HG03521 (cell line): ENCODE measurements at regions not wholly inside any gene's neighbourhood (a gene's known extent, or its start where the extent isn't known, plus 50 kb on each side); places are given as distances from the start of the nearest gene placed in this dataset.

Experiments used
- ATAC-seq: cut with Tn5 transposase; IDR thresholded peaks from one replicate; pipeline ENCODE4 v1.9.1; 2021; ENCODE audit warnings: mild to moderate bottlenecking, moderate library complexity; ENCODE audit not compliant: unreplicated experiment

- ATAC-seq: no peak
Measured at GRCh38 chr2:235295831-235296230, 198.0 kb upstream of the AGAP1 start.

DNA sequence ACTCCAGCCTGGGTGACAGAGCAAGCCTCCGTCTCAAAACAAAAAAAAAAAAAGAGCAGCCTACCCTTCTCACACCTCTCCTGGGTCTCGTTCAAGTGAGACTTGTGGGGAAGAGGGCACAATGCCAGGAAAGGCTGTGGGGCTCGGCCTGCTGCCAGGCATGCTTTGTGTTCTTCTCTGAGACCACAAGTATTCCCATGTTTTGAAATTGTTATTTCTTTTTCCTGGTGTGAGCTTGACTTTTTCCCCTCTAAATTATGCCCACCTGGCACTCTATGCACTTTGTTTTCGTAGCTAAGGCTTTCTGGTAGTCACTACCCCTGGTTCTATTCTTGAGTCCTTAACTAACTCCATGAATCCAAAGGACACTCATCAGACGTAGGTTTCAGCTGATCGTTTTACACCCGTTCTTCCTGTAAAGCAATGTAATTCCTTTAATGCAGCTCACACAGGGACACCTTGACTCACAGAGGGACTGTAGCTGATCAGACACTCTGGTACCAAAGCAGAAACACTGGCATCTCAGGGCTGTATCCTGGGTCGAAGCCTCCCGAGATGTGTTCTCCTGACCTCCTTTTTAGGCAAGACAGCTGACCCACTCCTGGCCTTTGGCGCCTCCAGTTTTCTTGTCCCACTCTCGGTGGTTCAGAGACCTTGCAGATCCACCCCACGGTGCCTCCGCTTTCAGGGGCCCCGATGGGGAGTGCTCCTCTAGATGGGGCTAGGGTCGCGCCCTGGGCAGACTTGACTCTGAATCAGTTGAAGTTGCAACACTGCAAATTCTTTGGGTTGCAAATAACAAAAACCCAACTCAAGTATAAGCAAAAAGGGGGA is 193.3 kb upstream of the AGAP1 start:
- no peak for ATAC-seq

DNA sequence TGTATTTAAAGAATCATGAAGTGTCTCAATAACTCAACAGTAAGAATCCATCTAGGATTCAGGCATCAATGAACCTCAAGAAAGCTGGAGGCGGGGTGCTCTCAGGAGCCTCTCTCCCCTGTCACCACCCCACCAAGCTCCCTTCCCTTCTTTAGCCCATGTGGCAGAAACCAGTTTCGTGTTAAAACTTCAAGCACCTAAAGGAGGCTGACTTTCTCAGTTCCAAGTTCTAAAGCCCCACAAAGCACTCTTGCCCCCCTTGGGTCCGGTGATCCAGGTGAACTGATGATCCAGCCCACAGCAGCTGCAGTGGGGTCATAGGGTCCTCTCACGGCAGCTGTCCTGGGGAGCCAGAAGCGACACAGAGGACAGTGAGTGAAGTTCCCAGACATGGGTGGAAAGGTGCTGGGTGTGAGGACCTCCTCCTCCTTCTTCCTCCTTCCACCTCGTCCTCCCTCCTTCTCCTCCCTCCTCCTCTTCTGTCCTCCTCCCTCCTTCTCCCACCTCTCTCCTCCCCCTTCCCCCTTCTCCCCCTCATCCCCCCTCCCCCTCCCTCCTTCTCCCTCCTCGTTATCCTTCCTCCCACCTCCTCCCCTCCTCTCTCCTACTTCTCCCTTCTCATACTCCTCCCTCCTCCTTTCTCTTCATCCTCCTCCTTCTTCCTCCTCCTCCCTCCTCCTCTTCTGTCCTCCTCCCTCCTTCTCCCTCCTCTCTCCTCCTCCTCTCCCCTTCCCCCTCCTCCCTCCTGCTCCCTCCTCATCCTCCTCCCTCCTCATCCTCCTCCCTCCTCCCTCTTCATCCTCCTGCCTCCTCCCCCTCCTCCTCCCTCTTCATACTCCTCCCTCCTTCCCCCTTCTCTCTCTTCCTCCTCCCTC is 192.4 kb upstream of the AGAP1 start:
- ATAC-seq: no peak

GRCh38 chr2:235302263-235302662 is 191.6 kb upstream of the AGAP1 start:
- no peak for ATAC-seq

GRCh38 chr2:235303499-235304291 is 190.1 kb upstream of the AGAP1 start:
- ATAC-seq: no peak

DNA sequence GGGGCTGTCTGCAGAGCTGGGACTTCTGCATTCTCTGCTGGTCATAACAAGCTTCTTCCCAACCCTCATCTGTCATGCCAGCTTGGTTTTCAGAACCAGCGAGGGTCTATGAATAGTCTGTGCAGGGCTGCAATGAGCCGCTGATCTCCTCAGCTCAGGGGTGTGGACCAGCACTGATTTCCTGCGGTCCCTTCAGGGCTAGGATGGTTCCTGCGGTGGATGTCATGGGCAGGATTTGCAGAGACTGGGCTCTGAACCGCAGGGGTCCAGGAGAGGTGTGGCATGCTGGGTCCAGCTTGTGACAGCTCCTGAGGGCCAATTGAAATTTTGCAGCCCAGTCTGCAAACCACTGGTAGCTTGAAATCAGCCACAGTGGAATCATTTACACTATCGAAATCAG is 188.2 kb upstream of the AGAP1 start:
- no peak for ATAC-seq

GRCh38 chr2:235311044-235311443 is 182.8 kb upstream of the AGAP1 start:
- no peak for ATAC-seq

DNA sequence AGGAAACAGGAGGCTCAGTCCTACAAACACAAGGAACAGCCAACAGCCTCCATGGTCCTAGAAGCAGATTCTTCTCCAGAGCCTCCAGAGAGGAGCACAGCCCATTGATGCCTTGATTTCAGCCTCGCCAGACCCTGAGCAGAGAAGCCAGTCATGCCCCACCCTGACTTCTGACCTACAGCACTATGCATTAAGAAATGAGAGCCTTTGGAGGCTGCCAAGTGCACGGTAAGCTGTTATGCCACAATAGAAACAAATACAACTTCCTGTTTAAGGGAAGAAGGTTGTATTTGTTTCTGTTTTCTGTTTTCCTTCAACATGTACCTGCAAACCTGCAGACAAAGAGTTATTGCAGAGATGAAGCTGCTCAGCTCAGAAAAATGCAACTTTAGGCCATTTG is 181.3 kb upstream of the AGAP1 start:
- ATAC-seq: no peak

DNA sequence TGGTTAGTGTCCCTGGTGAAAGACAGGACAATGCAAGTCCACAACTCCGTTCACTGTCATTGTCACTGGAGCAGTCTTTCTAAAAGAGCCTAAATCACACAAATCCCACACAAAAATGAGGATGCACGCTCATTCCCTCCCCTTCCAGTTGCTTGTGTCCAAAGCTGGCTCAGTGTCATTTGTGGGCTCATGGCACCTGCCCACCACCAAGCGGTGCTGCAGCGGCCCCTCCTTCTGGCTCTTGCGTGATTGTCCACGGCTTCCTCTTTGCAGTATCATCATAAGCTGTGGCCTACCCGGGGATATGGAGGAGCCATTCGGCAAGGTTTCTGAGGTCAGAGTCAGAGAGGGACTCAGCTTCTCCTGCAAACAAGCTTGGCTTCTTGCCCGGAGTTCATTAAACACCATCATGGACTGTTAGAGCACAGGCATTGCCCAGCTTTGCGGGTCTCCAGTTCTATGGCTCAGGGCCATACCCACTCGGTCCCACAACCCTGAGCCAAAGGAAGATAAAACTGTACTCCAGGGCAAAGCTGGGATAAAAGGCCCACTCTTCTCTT is 179.4 kb upstream of the AGAP1 start:
- no peak for ATAC-seq

DNA sequence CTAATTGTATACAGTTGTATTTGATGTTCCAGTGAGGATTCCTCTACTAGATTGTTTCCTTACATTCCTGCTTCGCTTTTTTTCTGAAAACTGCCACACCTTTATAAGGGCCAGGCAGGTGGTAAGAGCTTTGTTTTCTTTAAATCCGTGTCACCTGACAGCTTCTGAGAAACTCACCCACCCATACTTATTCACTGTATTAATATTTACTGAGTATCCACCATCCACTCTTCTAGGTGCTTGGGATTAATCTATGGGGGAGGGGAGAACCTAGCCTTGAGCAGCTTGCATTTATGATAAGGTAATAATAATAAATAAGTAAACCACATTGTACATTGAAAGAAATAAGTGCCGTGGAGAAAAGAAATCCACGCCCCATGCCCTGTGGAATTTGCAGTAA is 174.7 kb upstream of the AGAP1 start:
- ATAC-seq: no peak

DNA sequence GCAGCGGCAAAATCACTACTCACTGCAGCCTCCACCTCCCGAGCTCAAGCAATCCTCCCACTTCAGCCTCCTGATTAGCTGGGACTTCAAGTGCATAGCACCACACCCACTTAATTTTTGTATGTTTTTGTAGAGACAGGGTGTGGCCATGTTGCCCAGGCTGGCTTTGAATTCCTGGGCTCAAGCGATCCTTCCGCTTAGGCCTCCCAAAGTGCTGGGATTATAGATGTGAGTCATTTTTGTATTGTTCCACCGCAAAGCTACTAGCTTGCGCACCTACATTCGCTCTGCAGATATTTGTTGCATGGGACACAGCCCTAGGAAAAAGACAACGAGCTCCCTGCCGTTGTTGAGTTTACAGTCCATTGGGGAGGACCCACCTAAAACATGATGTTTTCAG is 173.5 kb upstream of the AGAP1 start:
- ATAC-seq: no peak

DNA sequence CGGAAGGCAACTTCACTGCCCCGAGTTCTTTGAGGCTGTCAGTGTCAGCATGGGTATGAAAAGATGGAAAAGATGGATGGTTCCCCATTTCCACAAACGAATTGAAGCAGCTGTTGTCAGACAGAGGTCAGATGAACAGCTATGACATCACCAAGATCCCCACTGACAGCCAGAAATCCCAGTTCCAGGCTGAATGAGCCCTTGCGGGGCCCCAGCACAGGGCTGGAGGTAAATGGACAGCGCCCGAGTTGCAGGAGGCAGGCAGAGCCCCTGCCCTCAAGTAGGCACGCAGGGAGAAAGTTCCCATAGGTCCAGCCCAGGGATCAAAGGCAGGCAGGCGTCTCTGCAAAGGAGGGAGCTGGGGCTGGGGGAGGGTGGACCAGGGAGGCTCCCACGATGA is 169.5 kb upstream of the AGAP1 start:
- no peak for ATAC-seq

- ATAC-seq: no peak
Measured at GRCh38 chr2:235325151-235325550, 168.7 kb upstream of the AGAP1 start.

DNA sequence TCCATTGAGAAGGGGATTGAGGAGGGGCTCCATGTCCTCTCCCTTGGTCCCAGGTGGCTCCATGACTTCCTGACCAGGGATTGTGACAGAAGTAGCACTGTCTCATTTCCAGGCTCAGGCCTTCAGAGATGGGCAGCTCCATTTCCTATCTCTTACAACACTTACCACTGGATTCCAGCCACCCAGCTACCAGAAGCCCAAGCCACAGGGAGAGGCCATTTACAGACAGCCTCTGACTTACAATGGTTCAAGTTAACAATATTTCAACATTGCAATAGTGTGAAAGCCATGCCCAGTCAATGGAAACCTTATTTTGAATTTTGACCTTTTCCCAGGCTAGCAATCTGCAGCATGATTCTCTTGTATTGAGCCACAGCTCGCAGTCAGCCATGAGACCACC is 164.9 kb upstream of the AGAP1 start:
- ATAC-seq: no peak

DNA sequence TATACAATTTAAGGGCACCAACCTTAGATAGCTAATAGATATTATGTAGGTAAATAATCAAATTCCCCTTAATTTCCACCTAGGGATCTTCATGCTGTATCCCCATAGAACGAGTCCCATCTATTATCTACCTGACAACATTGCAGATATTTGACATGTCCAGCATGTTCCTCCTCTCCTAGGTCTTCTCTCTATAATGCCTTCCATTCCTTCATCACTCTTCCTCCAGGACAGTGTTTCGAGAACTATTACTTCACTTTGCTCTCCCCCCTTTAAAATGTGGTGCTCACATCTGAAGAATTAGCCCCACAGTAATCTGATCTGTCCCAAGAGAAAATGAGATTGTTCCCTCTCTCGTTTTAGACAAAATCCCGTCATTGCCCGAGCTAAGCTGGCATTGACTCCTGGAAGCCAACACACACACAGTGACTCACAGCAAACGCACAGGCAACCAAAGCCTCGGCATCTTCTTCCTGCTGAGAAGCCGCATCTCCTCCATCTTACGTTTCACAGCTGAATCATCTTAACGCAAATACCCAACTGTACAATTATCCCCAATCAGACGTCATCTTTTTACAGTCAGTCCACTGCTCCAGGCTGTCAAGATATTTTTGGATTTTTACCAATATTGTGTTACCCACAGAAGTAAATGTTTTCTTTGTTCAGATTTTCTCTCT is 162.9 kb upstream of the AGAP1 start:
- ATAC-seq: no peak

- ATAC-seq: no peak
Measured at GRCh38 chr2:235332240-235332890, 161.5 kb upstream of the AGAP1 start.

DNA sequence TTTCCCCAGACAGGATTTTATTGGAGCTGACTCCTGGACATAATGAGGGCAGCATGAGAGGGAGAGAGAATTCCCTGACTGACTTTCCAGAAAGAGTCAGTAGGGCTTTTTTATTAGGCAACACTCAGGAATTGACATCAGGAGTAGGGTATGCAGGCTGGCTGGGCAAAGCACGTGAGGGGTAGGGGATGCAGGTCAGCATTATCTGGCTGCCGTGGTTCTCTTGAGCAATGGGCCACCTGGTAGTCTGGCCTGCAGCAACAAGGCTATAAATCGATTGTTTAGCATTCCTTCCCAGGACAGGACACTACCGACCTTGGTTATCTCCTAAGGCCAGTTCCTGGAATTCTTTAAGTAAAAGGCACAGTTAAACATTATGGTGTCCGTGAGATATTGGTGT is 160.8 kb upstream of the AGAP1 start:
- ATAC-seq: no peak

GRCh38 chr2:235334179-235334578 is 159.7 kb upstream of the AGAP1 start:
- ATAC-seq: no peak

- ATAC-seq: no peak
Measured at GRCh38 chr2:235343156-235343774, 150.6 kb upstream of the AGAP1 start.

DNA sequence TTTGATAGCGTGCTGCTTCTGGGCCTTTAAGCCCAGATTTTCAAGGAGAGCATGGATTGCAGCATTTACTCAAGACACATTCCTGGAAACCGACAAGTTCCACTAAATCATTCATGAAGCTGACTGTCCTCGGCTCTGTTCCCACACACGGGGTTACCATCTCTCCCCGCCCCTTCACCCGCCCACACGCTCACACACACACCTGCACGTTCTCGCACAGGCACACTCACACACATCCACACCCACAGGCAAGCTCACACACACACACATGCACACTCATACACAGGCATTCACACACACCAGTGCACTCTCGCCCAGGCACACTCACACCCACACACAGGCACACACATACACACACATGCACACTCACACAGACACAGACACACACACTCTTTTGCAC is 150.0 kb upstream of the AGAP1 start:
- ATAC-seq: no peak
